Ovary (tissue), 7 donors: ENCODE measurements at regions not wholly inside any gene's neighbourhood (a gene's known extent, or its start where the extent isn't known, plus 50 kb on each side); places are given as distances from the start of the nearest gene placed in this dataset.

Experiments
- DNase-seq, 5 donors: peaks; one replicate each; pipeline ENCODE4 v3.0.0-alpha.2; 2019 to 2020
- H3K27ac ChIP-seq, 2 donors: fragments of 200-600 bp; one replicate each; pipeline versions ENCODE4 v1.5.1 to v1.8.0; 2019 to 2022
- H3K27me3 ChIP-seq: fragments of 200-600 bp; one replicate; pipeline ENCODE4 v1.8.0; 2022
- H3K36me3 ChIP-seq: fragments of 200-600 bp; sonication (generic); one replicate; pipeline ENCODE4 v1.5.1; 2019
- H3K4me1 ChIP-seq: one replicate; pipeline ENCODE4 v1.8.1; 2013; ENCODE audit warnings: mild to moderate bottlenecking, moderate library complexity; ENCODE audit not compliant: insufficient read depth
- H3K4me3 ChIP-seq: fragments of 200-600 bp; sonication (generic); one replicate; pipeline ENCODE4 v1.5.1; 2017
- H3K9me3 ChIP-seq, 2 donors: fragments of 200-600 bp in 1 of 2; sonication (generic) in 1 of 2; one replicate each; pipeline versions ENCODE4 v1.5.1 to v1.8.1; 2013 to 2019; ENCODE audit warnings: mild to moderate bottlenecking in 1 of 2, moderate library complexity in 1 of 2
- EP300 ChIP-seq: sonication (generic); formaldehyde crosslinking; IDR thresholded peaks from one replicate; pipeline ENCODE4 v1.6.1; 2017; ENCODE audit warnings: antibody characterized with exemption
- POLR2A ChIP-seq: fragments of 450-650 bp; IDR thresholded peaks from one replicate; pipeline ENCODE4 v1.6.1; 2017; ENCODE audit warnings: antibody characterized with exemption, mild to moderate bottlenecking, moderate library complexity
- WGBS, 3 donors: extraction: QIAGEN DNeasy Blood & Tissue Kit in 1 of 3; methylation state at CpG; one replicate each; pipeline versions ENCODE4 v1.1.5 to v1.1.7; 2013 to 2017; 5-methylcytosine and 5-hydroxymethylcytosine counted together
- intact Hi-C, 4 donors: fragments of 100-400 bp; cut with DNase I; formaldehyde crosslinking; loops; one replicate each; pipeline versions ENCODE4 v1.11.0 to v1.15.1; 2022 to 2023
- TF ChIP-seq, protein P1 (sequence below), 3 donors: fragments of 450-650 bp in 2 of 3; fragments of 200-600 bp in 1 of 3; IDR thresholded peaks; one replicate each; pipeline versions ENCODE4 v1.5.1 to v1.8.0; 2016 to 2022; ENCODE audit warnings: antibody characterized with exemption in 3 of 3, mild to moderate bottlenecking in 1 of 3
- donor health status: DM: no; HTN: no; CAD: no; lungs with moderate emphysema.
- donor health status: DM: no; HTN: no; CAD: no.
- donor health status: Bipolar disorder and iron deficiency.
- donor health status: DM: no; HTN: no; CAD: no.
- donor health status: DM: yes; HTN: yes; CAD: no.

DNA sequence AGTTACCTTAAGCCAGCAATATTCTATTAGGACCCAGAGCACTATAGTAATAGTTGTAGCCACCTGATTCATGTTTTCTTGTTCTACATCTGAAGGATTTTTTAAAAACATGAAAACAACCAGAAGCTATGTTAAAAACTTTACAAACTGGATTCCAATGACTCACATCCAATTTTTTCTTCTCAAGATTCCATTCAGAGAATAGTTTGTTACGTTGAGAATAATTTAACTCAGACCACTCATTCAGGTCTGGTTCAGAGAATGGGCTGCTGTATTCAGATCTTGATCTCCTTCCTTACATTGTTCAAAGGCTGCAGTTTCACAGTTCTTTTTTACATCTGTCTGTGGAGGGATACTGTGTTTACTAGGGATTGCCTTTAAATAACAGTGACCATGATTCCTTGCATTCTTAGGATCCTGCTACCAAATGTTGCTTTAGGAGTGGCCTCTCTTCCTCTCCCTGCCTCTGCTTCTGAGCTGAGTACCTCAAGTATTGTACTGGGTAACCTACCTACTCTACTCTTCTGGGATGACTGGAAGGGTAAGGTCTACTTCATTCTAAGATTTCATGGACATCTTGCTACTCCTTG lies 448.0 kb upstream of the FBXO33 start:
- no peak overlapping the region for H3K4me3 ChIP-seq
- TF ChIP-seq POLR2A (no peak), EP300 (no peak)
- TF ChIP-seq, protein P1, sequence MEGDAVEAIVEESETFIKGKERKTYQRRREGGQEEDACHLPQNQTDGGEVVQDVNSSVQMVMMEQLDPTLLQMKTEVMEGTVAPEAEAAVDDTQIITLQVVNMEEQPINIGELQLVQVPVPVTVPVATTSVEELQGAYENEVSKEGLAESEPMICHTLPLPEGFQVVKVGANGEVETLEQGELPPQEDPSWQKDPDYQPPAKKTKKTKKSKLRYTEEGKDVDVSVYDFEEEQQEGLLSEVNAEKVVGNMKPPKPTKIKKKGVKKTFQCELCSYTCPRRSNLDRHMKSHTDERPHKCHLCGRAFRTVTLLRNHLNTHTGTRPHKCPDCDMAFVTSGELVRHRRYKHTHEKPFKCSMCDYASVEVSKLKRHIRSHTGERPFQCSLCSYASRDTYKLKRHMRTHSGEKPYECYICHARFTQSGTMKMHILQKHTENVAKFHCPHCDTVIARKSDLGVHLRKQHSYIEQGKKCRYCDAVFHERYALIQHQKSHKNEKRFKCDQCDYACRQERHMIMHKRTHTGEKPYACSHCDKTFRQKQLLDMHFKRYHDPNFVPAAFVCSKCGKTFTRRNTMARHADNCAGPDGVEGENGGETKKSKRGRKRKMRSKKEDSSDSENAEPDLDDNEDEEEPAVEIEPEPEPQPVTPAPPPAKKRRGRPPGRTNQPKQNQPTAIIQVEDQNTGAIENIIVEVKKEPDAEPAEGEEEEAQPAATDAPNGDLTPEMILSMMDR (IDR thresholded peaks at IDR 0.05), result no peak
- intact Hi-C loops, result no loop called here
- H3K4me1 ChIP-seq, result no peaks in the 10 kb centered on the region
- DNase-seq, result no peak
- H3K36me3 ChIP-seq, result no peaks in the 10 kb centered on the region
- H3K27me3 ChIP-seq, result no peaks in the 10 kb centered on the region
- H3K9me3 ChIP-seq, result no peaks in the 10 kb centered on the region
- H3K27ac ChIP-seq, result no peak overlapping the region
- 0 to 77% (median 0%) methylated on average over 1 of the region's 1 CpG for WGBS, 3 donors

DNA sequence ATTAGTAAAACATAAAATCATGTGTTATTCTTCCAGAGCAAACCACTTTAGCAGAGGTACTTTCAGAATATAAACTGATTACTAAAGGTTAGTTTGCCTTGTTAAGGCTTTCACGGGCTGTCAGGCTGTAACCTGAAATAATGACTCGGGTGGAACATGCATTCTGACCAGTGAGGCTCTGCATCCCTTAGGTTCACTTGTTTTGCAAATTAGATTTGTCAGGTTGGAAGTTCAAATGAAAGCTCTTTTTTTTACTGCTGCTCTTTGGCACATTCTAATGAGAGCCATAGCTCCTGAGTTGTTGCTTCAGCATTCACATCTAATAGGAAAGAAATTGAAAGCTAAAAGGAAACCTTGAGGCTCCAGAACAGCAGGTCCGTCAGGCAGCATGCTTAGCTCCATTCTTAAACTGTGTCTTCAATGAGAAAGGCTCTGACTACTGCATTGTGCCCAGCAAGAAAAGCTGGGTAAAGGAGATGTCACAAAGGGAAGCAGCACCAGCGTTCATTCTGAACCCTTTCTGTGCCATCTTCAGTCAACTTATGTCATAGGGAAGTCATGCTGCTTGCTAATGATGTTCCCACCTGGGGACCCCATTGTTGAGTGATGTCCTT lies 445.5 kb upstream of the FBXO33 start:
- TF ChIP-seq, protein P1 (IDR thresholded peaks at IDR 0.05), result no peak
- TF ChIP-seq POLR2A, result no peak
- no peak for TF ChIP-seq EP300
- Histone ChIP-seq H3K9me3 (no peaks in the 10 kb centered on the region), H3K4me1 (no peaks in the 10 kb centered on the region), H3K27ac (no peak overlapping the region), H3K36me3 (no peaks in the 10 kb centered on the region), H3K27me3 (no peaks in the 10 kb centered on the region), H3K4me3 (no peak overlapping the region)
- intact Hi-C loops, result no loop called here
- no peak for DNase-seq
- 54 to 72% (median 64%) methylated on average over 4 of the region's 4 CpGs for WGBS, 3 donors

DNA sequence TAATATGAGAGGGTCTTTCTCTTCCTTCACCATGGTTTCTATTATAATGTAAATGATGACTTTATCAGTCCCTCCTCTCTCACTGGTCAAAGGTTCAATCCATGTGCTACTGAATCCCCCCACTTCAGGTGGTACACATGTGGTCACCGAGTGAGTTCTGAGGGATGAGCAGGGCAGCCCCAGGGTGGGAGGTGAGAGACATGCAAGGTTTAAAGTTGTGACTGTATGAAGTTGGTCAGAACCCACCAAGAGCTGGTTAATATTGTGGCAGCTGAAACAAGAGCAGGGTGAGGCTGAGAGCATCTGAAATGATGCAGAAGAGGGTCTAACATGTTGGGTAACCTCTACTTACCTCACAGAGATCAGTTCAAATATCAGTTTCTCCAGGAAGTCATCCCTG lies 444.7 kb upstream of the FBXO33 start:
- Histone ChIP-seq H3K27ac (no peak overlapping the region), H3K4me1 (no peaks in the 10 kb centered on the region), H3K4me3 (no peak overlapping the region), H3K36me3 (no peaks in the 10 kb centered on the region), H3K27me3 (no peaks in the 10 kb centered on the region), H3K9me3 (no peaks in the 10 kb centered on the region)
- WGBS, 3 donors, result 66 to 84% (median 73%) methylated on average over 1 of the region's 1 CpG
- TF ChIP-seq EP300, result no peak
- DNase-seq, result no peak
- intact Hi-C loops, result no loop called here

DNA sequence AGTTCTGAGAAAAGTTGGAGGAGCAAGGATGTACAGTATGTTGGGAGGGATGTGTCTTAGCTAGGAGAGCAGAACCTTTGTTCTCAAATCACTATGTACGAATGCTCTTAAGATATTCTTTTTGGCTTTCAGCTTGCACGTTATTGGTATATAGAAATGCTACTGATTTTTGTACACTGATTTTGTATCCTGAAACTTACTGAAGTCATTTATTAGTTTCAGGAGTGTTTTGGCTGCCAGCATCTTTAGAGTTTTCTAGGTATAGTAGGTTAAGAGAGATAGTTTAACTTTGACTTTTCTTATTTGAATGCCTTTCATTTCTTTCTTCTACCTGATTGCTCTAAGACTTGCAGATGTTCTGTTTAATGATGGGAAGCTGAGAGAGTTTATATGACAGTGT lies 442.8 kb upstream of the FBXO33 start:
- no peak overlapping the region for H3K27ac ChIP-seq
- TF ChIP-seq EP300, result no peak
- TF ChIP-seq, protein P1 (IDR thresholded peaks at IDR 0.05), result no peak
- no peak for TF ChIP-seq POLR2A
- intact Hi-C loops, result no loop called here
- no peak overlapping the region for H3K4me3 ChIP-seq
- no peaks in the 10 kb centered on the region for H3K4me1 ChIP-seq
- no peaks in the 10 kb centered on the region for H3K9me3 ChIP-seq
- no peaks in the 10 kb centered on the region for H3K36me3 ChIP-seq
- DNase-seq, result no peak
- WGBS, 3 donors, result 75 to 83% (median 80%) methylated on average over 2 of the region's 2 CpGs
- no peaks in the 10 kb centered on the region for H3K27me3 ChIP-seq

DNA sequence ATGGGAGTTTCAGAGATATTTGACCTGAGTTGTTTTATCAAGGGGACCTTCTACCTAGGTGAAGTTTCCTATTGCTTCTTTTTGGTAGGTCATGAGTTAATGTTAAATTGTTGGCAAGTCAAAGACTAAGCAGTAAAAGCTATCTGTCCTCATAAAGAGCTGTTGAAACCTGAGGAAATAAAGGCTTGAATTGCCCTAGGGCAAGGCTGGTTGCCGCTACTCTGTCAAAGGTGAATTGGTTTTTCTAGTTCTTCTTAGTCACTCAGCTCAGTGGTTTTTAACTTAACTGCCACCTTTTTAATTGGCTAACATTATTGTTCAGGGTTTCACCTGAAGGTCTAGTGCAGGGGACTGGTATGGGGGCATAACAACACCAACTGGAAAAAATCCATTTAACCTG lies 441.6 kb upstream of the FBXO33 start:
- Histone ChIP-seq H3K27ac (no peak overlapping the region), H3K9me3 (no peaks in the 10 kb centered on the region), H3K4me1 (no peaks in the 10 kb centered on the region), H3K36me3 (no peaks in the 10 kb centered on the region), H3K4me3 (no peak overlapping the region), H3K27me3 (no peaks in the 10 kb centered on the region)
- intact Hi-C loops, result no loop called here
- no peak for DNase-seq
- no peak for TF ChIP-seq POLR2A
- TF ChIP-seq EP300, result no peak
- TF ChIP-seq, protein P1 (IDR thresholded peaks at IDR 0.05), result no peak
- 36 to 64% (median 51%) methylated on average over 1 of the region's 1 CpG for WGBS, 3 donors
